DMS153 treated with DMSO at 0.1 percent for 48 hours (cell line): ENCODE measurements at regions not wholly inside any gene's neighbourhood (a gene's known extent, or its start where the extent isn't known, plus 50 kb on each side); places are given as distances from the start of the nearest gene placed in this dataset.
"Not testable (repeated sequence)": the region's sequence is repeated elsewhere in the genome, so short reads cannot be mapped to it uniquely, and the experiment has no call there.

Source experiments
- DNase-seq: peaks from one replicate; lab custom pipeline; 2025; ENCODE audit not compliant: unreplicated experiment; lab: John Stamatoyannopoulos, UW

DNA sequence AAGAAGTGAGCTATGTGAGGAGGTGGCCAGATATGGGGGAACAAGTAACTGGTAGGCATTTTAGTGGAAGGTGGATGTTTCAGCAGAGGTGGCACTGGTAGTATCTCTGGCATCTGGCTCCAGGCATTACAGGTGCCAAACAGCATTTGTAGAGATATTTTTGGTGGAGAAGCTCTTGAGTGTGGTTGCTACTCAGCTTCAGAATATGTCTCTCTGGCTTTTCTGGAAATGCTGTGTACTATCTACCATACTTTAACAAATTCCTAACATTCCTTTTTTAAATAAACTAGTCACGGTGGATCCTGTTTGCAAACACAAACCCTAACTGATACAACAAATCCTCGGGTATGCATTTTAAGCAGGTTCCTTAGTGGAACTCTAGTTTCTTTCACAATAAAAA, 128.0 kb downstream of the BARX2 start:
- DNase-seq, result no peak

- no peak for DNase-seq
These were observed 129.6 kb downstream of the BARX2 start for GRCh38 chr11:129505266-129505665.

DNA sequence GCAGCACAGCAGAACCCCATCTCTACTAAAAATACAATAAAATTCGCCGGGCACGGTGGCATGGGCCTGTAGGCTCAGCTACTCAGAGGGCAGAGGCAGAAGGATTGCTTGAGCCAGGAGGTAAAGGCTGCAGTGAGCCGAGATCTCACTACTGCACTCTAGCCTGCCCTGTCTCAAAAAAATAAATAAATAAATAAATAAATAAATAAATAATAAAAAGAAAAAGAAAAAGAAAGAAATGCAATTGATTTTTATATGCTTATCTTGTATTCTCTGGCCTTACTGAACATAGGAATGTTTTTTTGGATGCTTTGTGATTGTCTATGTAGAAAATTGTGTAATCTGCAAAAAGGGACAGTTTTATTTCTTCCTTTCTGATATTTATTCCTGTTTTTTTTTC, 132.5 kb downstream of the BARX2 start:
- no peak for DNase-seq

GRCh38 chr11:129528296-129528695, 152.6 kb downstream of the BARX2 start:
- no peak for DNase-seq

- DNase-seq, result no peak
These were observed 154.7 kb downstream of the BARX2 start for GRCh38 chr11:129530154-129530895.

GRCh38 chr11:129533395-129533794, 157.7 kb downstream of the BARX2 start:
- no peak for DNase-seq

DNA sequence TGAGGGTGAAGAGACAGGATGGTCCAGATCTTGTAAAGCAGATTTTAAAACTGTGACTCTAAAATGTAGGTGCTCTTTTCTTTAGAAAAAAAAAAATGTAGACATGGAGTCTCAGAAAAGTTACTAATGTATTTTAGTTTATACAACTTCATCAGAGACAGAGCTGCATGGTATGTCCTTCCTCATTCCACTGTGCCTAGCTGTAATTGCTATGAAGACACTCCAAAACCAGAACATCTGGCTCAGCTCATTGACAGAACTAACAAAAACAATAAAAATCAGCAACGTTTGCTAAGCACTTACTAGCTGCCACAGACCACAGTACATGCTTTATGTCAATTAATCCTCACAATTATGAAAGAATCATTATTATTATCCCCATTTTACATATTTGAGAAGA, 160.7 kb downstream of the BARX2 start:
- DNase-seq, result no peak

- DNase-seq, result no peak
These were observed 162.7 kb downstream of the BARX2 start for GRCh38 chr11:129538323-129538722.

DNA sequence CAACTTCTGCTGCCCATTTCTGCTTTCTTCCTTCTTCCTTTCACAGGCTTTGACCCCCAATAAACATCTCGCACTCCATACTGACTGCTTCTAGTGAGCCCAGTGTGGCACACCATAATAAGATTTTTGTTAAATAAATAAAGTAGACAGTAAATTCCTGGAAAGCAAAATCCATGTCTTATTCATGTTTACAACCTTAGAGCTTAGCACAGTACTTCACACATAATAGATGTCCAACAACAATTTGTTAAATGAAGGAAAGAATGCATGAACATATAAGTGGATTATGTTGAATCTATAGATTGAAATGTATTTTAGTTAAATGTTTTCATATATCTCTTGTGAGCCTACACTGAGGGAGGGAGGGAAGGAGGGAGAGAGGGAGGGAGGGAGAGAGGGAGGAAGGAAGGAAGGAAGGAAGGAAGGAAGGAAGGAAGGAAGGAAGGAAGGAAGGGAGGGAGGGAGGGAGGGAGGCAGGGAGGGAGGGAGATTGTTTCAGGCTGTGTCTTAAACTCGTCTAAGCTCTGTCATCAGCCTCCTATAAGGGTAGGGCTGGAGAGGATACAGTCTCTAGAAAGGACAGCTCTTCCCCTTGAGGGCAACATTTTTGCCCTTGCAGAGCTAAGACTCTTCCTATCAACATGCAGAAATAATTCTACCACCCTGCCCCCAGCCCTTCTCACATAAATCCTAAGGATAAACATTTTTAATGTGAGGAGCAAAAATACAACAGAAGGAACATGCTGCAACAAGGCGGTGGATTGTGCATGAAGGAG, 168.1 kb downstream of the BARX2 start:
- no peak for DNase-seq

DNA sequence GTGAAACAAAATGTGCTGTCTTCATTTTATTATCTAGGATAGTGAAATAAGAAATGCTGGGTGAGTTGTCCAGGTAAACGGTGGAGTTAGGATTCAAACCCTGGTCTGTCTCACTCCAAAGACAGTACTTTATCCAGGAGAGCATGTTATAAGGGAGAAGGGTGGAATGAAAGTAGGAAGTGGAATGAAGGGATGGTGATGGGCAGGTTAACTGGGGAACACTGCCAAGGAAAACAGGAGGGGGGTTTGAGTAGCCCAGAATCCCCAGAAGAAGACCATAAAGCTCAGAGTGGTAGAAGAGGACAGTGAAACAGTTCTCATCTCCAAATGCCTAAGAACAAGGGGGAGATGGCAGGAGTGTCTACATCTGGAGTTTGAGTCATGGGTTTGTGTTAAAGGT, 169.0 kb downstream of the BARX2 start:
- DNase-seq, result no peak

- no peak for DNase-seq
These were observed 170.6 kb downstream of the BARX2 start for GRCh38 chr11:129546266-129546665.

GRCh38 chr11:129557421-129557820, 181.8 kb downstream of the BARX2 start:
- DNase-seq, result no peak

DNA sequence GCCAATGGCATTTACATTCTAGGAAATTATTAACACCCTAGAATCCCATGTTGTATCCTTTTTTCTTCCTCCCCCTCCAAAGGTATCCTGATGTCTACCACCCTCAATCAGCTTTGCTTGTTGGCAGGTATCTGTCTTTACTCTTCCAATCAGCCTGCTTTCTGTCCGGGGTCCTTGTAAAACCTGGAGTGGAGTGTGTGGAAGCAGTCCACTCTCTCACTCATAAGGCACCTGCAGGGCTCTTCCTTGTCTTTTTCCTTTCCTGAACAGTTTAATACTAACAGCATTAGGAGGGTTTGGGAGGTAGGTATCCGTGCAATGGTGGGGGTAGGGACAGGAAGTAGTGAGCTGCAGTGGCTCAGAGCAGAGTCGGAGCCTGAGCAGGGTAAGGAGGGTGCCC, 193.4 kb downstream of the BARX2 start:
- DNase-seq, result no peak

GRCh38 chr11:129572667-129573066, 197.0 kb downstream of the BARX2 start:
- DNase-seq, result not testable (repeated sequence)

- DNase-seq, result no peak
These were observed 197.5 kb downstream of the BARX2 start for GRCh38 chr11:129573161-129573560.

DNA sequence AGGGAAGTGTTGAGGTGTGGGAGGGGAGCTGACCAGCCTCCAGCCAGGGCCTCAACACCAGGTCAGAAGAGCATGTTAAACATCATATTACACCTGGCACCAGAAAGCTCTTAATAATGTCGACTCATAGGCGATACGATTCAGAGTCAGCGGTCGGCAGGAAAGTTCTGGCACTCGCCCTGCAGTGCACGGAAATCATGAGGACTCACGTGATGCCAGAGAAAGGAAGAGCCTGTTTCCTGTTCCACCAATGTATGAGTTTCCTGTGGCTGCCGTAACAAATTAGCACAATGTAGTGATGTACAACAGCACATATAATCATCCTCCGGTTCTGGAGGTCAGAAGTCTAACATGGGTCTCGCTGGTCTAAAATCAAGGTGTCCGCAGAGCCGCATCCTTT, 198.8 kb downstream of the BARX2 start:
- no peak for DNase-seq

GRCh38 chr11:129576652-129577051, 201.0 kb downstream of the BARX2 start:
- DNase-seq, result no peak

GRCh38 chr11:129578006-129578405, 202.4 kb downstream of the BARX2 start:
- DNase-seq, result no peak

DNA sequence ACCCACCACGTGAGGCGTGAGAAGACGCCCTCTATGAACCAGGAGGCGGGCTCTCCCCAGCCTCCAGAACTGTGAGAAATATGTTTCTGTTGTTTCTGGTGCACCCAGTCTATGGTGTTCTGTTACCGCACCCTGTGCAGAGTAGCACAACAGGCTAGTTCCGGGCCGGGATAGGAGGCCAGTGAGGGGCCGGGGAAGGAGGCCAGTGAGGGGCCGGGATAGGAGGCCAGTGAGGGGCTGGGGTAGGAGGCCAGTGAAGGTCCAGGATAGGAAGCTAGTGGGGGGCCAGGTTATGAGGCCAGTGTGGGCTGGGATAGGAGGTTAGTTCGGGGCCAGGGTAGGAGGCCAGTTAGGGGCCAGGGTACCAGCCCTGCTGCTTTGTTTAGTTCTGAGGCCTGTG, 204.6 kb downstream of the BARX2 start:
- no peak for DNase-seq

- no peak for DNase-seq
These were observed 208.7 kb downstream of the BARX2 start for GRCh38 chr11:129584316-129584715.

DNA sequence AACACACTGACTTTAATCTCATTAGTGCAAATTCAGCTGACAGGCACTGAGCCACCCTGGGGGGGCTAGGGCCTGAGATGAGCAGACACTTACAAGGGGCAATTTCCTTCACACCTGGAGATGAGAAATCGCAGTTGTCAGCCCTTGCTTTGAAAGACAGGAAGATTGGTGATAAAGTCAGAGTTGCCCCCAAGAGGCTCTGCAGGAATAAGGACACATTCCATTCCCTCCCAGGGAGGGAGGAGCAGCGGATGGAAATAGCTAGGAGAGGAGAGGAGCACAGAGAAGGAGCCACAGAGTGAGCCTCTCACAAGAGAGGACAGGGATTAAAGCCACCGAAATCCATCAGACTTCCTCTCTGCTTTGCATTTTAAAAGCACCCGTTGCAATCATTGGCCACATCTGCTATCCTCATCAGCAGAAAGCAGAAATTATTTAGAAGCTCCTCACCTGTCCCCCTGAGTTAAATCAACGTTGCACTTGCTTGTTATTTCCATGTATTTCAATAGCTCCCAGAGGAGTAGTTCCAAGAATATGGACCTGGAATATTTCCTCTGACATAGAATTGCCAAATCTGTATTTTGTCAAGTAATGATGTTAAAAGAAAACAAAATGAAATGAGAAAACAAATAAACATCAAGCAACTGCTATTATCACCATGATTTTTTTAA, 213.7 kb downstream of the BARX2 start:
- DNase-seq, result no peak
